ENCODE measurements at regions not wholly inside any gene's neighbourhood (a gene's known extent, or its start where the extent isn't known, plus 50 kb on each side); places are given as distances from the start of the nearest gene placed in this dataset.

DNA sequence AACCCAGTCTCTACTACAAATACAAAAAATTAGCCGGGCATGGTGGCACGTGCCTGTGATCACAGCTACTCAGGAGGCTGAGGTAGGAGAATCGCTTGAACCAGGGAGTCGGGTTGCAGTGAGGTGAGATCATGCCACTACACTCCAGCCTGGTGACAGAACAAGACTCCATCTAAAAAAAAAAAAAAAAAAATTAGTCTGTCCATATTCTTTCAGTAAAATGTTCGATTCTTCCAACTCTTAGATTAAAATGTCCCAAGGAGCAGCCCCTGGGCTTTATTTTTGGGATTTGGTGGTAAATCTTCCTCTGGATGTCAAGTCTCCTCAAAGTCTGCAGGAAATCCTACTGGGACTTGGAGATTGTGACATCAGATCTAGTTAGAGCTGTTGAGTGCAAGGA, 101.0 kb upstream of the EEF1E1 start:
- no peaks in the 10 kb centered on the region for H3K9me3 ChIP-seq
- peaks cover 0 to 10% of the 10 kb centered on the region in 2 donors for H3K27me3 ChIP-seq
- no peaks in the 10 kb centered on the region for H3K36me3 ChIP-seq
- H3K27ac ChIP-seq, result no peak overlapping the region
- intact Hi-C loops (cut with DNase I; ENCODE audit: low total_unique reads), result no loop called here
- no peaks in the 10 kb centered on the region for H3K4me1 ChIP-seq
- DNase-seq (ENCODE audit: low spot score in 2 of 2), result no peak
- no peak overlapping the region for H3K4me3 ChIP-seq
- TF ChIP-seq POLR2A (IDR thresholded peaks at IDR 0.05) (no peak), POLR2AphosphoS5 (IDR thresholded peaks at IDR 0.05) (no peak)
- TF ChIP-seq, protein P1, sequence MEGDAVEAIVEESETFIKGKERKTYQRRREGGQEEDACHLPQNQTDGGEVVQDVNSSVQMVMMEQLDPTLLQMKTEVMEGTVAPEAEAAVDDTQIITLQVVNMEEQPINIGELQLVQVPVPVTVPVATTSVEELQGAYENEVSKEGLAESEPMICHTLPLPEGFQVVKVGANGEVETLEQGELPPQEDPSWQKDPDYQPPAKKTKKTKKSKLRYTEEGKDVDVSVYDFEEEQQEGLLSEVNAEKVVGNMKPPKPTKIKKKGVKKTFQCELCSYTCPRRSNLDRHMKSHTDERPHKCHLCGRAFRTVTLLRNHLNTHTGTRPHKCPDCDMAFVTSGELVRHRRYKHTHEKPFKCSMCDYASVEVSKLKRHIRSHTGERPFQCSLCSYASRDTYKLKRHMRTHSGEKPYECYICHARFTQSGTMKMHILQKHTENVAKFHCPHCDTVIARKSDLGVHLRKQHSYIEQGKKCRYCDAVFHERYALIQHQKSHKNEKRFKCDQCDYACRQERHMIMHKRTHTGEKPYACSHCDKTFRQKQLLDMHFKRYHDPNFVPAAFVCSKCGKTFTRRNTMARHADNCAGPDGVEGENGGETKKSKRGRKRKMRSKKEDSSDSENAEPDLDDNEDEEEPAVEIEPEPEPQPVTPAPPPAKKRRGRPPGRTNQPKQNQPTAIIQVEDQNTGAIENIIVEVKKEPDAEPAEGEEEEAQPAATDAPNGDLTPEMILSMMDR (IDR thresholded peaks at IDR 0.05), result no peak

DNA sequence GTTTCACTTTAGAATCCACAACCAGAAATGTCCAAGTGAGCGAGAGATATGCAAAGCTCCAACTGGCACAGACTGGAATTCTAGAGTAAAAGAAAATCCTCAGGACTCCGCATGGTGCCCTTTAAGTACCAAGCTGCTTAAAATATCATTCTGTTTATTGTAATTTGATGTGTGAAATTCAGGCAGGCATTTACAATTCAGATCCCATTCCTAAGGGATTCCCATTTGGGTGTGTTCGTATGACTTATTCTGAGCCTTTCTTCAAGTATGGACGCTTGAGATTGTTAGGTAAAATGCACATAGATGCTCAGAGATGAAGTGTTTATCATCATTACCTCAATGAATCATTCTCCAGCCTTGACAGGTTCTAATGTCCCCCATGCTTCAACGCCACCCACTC, 99.3 kb upstream of the EEF1E1 start:
- TF ChIP-seq POLR2AphosphoS5 (IDR thresholded peaks at IDR 0.05) (no peak), POLR2A (IDR thresholded peaks at IDR 0.05) (no peak)
- TF ChIP-seq, protein P1 (IDR thresholded peaks at IDR 0.05), result no peak
- H3K4me1 ChIP-seq, result no peaks in the 10 kb centered on the region
- no peaks in the 10 kb centered on the region for H3K36me3 ChIP-seq
- peaks cover 0 to 10% of the 10 kb centered on the region in 2 donors for H3K27me3 ChIP-seq
- DNase-seq (ENCODE audit: low spot score in 2 of 2), result no peak
- no peaks in the 10 kb centered on the region for H3K9me3 ChIP-seq
- intact Hi-C loops (cut with DNase I; ENCODE audit: low total_unique reads), result no loop called here
- H3K4me3 ChIP-seq, result no peak overlapping the region
- no peak overlapping the region for H3K27ac ChIP-seq

DNA sequence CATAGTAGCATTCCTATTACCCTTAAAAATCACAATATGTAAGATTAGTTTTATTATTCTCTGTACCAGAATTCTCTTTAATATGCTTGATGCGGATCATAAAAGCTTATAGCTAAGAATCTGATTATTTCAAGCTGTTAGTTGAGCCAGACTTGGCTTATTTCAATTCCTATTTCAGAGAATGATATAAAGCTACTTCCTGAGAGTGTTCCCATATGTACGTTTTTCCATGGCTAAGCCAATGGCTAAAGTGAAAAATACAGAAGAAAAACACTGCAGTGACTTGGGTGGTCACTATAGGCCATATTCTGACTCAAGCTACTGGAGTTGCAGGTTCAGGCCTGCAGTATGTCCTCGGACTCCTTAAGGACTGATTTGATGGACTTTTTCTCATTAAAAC, 97.9 kb upstream of the EEF1E1 start:
- DNase-seq (ENCODE audit: low spot score in 2 of 2), result no peak
- TF ChIP-seq POLR2A (IDR thresholded peaks at IDR 0.05), result no peak
- TF ChIP-seq, protein P1 (IDR thresholded peaks at IDR 0.05), result no peak
- no peak for TF ChIP-seq POLR2AphosphoS5 (IDR thresholded peaks at IDR 0.05)
- intact Hi-C loops (cut with DNase I; ENCODE audit: low total_unique reads), result no loop called here
- Histone ChIP-seq H3K4me1 (no peaks in the 10 kb centered on the region), H3K27me3 (peaks cover 0 to 6% of the 10 kb centered on the region in 2 donors), H3K4me3 (no peak overlapping the region), H3K36me3 (no peaks in the 10 kb centered on the region), H3K9me3 (no peaks in the 10 kb centered on the region), H3K27ac (no peak overlapping the region)

DNA sequence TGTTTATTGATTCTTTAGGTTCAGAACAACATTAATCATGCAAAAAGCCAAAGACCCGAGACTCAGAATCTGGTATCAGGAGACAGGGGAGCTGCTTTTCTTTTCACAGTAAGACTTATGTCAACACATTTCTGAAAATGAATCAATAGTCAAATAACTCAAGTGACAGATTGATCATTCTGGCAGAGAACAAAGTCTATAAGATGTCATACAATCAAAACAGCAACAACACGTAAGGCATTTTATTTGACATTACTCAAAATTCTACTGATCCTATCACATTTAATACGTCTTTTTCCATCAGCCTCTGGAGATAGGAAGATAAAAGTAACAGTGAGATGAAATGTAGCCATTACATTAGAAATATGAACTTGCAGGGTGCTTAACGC, 93.4 kb upstream of the EEF1E1 start:
- DNase-seq (ENCODE audit: low spot score in 2 of 2), result no peak
- H3K4me3 ChIP-seq, result no peak overlapping the region
- H3K9me3 ChIP-seq, result no peaks in the 10 kb centered on the region
- H3K27ac ChIP-seq, result no peak overlapping the region
- intact Hi-C loops (cut with DNase I; ENCODE audit: low total_unique reads), result no loop called here
- no peaks in the 10 kb centered on the region for H3K4me1 ChIP-seq
- H3K36me3 ChIP-seq, result no peaks in the 10 kb centered on the region
- TF ChIP-seq POLR2A (IDR thresholded peaks at IDR 0.05), result no peak
- TF ChIP-seq POLR2AphosphoS5 (IDR thresholded peaks at IDR 0.05), result no peak
- TF ChIP-seq, protein P1 (IDR thresholded peaks at IDR 0.05), result no peak
- H3K27me3 ChIP-seq, result no peaks in the 10 kb centered on the region

DNA sequence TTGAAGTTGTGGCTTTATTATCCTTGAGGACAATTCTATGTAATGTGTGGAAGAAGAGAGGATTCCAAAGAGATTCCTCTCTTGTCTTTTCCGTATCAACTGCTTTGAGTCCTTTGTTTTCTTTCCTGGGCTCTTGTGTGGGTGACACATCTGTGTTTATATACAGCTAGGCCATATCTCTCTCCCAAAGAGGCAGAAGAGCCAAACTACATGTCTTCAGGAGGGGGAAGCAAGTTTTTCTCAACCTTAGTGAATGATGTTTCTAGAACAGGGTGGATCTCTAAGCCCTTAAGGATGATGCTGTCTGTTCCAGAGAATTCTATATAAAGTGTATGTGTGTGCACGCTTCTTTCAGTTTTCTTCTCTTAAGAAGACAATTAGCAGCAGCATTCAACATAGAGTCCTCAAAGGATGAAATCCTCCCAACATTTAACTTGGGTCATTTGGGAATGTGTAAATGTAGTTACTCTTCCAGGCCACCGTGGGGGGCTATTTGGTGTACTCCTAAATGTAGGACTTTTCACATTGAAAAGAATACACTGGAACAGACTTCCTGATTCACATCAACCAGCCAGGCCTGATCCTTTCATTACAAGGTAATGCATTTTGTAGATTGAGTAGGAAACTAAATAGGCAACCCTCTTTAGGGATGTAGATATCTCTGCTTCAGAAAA, 92.8 kb upstream of the EEF1E1 start:
- H3K4me1 ChIP-seq, result no peaks in the 10 kb centered on the region
- DNase-seq (ENCODE audit: low spot score in 2 of 2), result no peak
- intact Hi-C loops (cut with DNase I; ENCODE audit: low total_unique reads), result no loop called here
- no peaks in the 10 kb centered on the region for H3K9me3 ChIP-seq
- H3K4me3 ChIP-seq, result no peak overlapping the region
- H3K36me3 ChIP-seq, result no peaks in the 10 kb centered on the region
- no peak for TF ChIP-seq POLR2A (IDR thresholded peaks at IDR 0.05)
- TF ChIP-seq, protein P1 (IDR thresholded peaks at IDR 0.05), result no peak
- no peak for TF ChIP-seq POLR2AphosphoS5 (IDR thresholded peaks at IDR 0.05)
- no peak overlapping the region for H3K27ac ChIP-seq
- H3K27me3 ChIP-seq, result no peaks in the 10 kb centered on the region
